Esophagus squamous epithelium (tissue), 4 donors: ENCODE measurements at regions not wholly inside any gene's neighbourhood (a gene's known extent, or its start where the extent isn't known, plus 50 kb on each side); places are given as distances from the start of the nearest gene placed in this dataset.

Experiments used
- CTCF ChIP-seq, 6 experiments: fragments of 450-650 bp in 4 of 6; fragments of 200-600 bp in 2 of 6; sonication (generic) in 2 of 6; IDR thresholded peaks; one replicate each; pipeline ENCODE4 v1.5.1; 2016 to 2019; ENCODE audit warnings: antibody characterized with exemption in 6 of 6, mild to moderate bottlenecking in 4 of 6, moderate library complexity in 4 of 6
- POLR2A ChIP-seq, 4 donors: fragments of 450-650 bp; IDR thresholded peaks; one replicate each; pipeline ENCODE4 v1.6.1; 2017; ENCODE audit warnings: antibody characterized with exemption in 4 of 4, mild to moderate bottlenecking in 4 of 4, moderate library complexity in 3 of 4

DNA sequence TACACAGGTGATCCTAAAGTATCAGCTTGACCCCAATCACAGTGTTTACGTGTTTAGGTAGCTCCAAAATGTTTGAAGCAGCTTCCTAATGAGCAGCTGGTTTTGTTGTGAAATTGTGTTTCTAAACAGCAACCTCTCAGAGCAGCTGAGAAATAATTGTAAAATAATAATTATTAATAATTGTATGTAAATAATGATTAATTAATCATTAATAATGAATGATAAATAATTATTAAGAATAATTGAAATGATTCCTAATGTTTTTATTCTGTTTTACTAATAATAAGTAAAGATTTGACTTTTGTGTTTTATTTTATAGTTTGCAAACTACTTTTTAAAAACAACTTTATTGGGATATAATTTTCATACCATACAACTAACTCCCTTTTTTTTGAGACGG lies 182.2 kb downstream of the URB2 start:
- TF ChIP-seq CTCF (IDR thresholded peaks at IDR 0.05) (no peak), POLR2A (IDR thresholded peaks at IDR 0.05) (no peak)
